GM18868 (cell line): ENCODE measurements at regions not wholly inside any gene's neighbourhood (a gene's known extent, or its start where the extent isn't known, plus 50 kb on each side); places are given as distances from the start of the nearest gene placed in this dataset.
"Not testable (repeated sequence)": the region's sequence is repeated elsewhere in the genome, so short reads cannot be mapped to it uniquely, and the experiment has no call there.

Experiments used
- ATAC-seq: cut with Tn5 transposase; IDR thresholded peaks from one replicate; pipeline ENCODE4 v1.9.1; 2021; ENCODE audit warnings: mild to moderate bottlenecking, moderate library complexity; ENCODE audit not compliant: unreplicated experiment

- no peak for ATAC-seq
Measured at GRCh38 chr1:223045164-223045957, 97.7 kb downstream of the TLR5 start.

DNA sequence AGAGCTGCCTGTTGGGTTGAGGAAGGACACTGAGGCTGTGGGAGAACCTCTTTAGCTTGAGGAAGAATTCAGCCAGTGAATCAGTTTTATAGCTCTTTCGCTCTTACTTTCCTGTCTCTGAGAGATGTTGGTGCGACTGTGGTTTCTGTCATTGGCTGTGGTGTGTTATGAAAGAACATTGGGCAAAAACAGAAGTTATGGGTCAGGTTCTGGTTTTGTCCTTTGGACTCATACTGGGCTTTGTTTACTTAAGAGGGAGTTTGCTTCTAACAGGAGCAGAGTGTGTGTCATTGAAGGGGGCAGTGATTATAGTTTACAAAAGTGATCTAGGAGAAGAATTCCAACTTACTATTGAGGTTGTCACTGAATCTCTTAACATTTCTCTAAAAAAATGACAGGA lies 97.0 kb downstream of the TLR5 start:
- no peak for ATAC-seq

DNA sequence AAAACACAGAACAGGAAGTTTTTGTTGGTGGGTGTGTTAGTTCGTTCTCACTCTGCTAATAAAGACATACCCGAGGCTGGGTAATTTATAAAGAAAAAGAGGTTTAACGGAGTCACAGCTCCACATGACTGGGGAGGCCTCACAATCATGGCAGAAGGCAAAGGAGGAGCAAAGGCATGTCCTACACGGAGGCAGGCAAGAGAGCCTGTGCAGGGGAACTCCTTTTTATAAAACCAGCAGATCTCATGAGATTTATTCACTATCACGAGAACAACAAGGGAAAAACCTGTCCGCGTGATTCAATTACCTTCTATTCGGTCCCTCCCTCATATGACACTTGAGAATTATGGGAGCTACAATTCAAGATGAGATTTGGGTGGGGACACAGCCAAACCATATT lies 96.6 kb downstream of the TLR5 start:
- not testable (repeated sequence) for ATAC-seq

GRCh38 chr1:223048026-223048425 lies 95.0 kb downstream of the TLR5 start:
- no peak for ATAC-seq

DNA sequence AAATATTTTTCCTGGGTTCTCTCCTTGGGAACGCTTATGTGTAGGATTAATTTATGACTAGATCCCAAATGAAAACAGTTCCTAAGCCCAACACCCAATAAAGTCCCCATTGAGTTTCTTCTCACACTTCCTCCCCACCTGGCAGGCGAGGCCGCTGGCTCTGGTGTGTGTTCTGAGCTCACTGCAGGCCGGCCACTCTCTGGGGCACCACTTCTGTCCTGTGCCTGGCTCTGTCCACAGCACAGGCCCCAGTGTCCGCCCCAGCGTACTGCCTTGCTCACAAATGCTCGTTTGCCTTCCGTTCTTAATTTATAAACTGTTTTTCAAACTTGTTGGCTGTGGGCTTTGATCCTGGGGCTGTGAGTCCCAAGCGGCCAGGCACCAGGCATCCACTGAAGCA lies 90.6 kb downstream of the TLR5 start:
- ATAC-seq: no peak

GRCh38 chr1:223052931-223053330 lies 90.1 kb downstream of the TLR5 start:
- no peak for ATAC-seq

GRCh38 chr1:223056802-223057201 lies 86.2 kb downstream of the TLR5 start:
- ATAC-seq: no peak

DNA sequence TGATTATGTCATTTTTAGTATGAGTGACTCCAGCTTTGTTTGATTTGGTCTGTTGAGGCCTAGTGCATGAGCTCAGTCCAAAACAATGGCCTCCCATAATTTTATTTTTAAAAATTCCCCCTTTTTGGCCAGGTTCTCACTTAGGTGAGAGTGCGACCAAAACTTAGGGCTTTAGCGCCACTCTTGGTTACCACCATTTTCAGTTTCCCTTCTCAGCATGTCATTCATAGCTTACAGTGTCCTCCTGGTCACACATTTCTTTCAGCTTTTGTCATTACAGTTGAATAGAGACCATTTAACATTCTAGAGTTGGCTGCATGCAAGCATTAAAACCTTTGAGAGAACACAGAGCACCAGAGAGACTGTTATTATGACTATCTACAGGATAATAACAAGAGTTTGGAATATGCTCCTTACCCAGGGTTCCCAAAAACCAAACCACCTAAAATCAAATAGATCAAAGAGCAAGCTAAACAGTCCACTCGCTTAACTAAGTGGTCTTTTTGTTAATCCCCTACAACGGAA lies 85.4 kb downstream of the TLR5 start:
- ATAC-seq: no peak
